Gastroesophageal sphincter (tissue), 4 donors: ENCODE measurements at regions not wholly inside any gene's neighbourhood (a gene's known extent, or its start where the extent isn't known, plus 50 kb on each side); places are given as distances from the start of the nearest gene placed in this dataset.

Experiments used
- ATAC-seq: fragments of 150-250 bp; one replicate; pipeline ENCODE4 v1.9.1; 2016; ENCODE audit warnings: mild to moderate bottlenecking, moderate library complexity
- H3K27ac ChIP-seq, 4 donors: fragments of 200-600 bp; sonication (generic) in 3 of 4; 1 replicate in 3 of 4; 2 replicates in 1 of 4; pipeline ENCODE4 v1.5.1; 2016 to 2019
- H3K27me3 ChIP-seq: fragments of 200-600 bp; sonication (generic); one replicate; pipeline ENCODE4 v1.5.1; 2019
- H3K36me3 ChIP-seq, 2 donors: fragments of 200-600 bp; sonication (generic); one replicate each; pipeline ENCODE4 v1.5.1; 2019; ENCODE audit warnings: control low read depth in 1 of 2
- H3K4me1 ChIP-seq, 3 donors: fragments of 200-600 bp; sonication (generic); 1 replicate in 2 of 3; 2 replicates in 1 of 3; pipeline ENCODE4 v1.5.1; 2016 to 2019; ENCODE audit warnings: control low read depth in 2 of 3
- H3K4me3 ChIP-seq, 2 donors: fragments of 200-600 bp; sonication (generic); one replicate each; pipeline ENCODE4 v1.5.1; 2019; ENCODE audit warnings: mild to moderate bottlenecking in 1 of 2, moderate library complexity in 1 of 2
- H3K9me3 ChIP-seq, 3 donors: fragments of 200-600 bp; sonication (generic); one replicate each; pipeline ENCODE4 v1.5.1; 2017 to 2019; ENCODE audit warnings: control low read depth in 2 of 3
- EP300 ChIP-seq: sonication (generic); formaldehyde crosslinking; IDR thresholded peaks from one replicate; pipeline ENCODE4 v1.6.1; 2017; ENCODE audit warnings: antibody characterized with exemption, mild to moderate bottlenecking
- POLR2A ChIP-seq, 2 donors: fragments of 450-650 bp; IDR thresholded peaks; one replicate each; pipeline ENCODE4 v1.6.1; 2017; ENCODE audit warnings: antibody characterized with exemption in 2 of 2, mild to moderate bottlenecking in 2 of 2, moderate library complexity in 1 of 2
- POLR2AphosphoS5 ChIP-seq: sonication (generic); formaldehyde crosslinking; IDR thresholded peaks from one replicate; pipeline ENCODE4 v1.6.1; 2017; ENCODE audit warnings: antibody characterized with exemption
- WGBS, 2 donors: methylation state at CpG; one replicate each; pipeline ENCODE4 v1.1.5; 2018; ENCODE audit warnings: low coverage in 1 of 2; 5-methylcytosine and 5-hydroxymethylcytosine counted together
- TF ChIP-seq, protein P1 (sequence below), 4 experiments: fragments of 200-600 bp in 2 of 4; fragments of 450-650 bp in 2 of 4; sonication (generic) in 1 of 4; IDR thresholded peaks; one replicate each; pipeline ENCODE4 v1.5.1; 2017 to 2019; ENCODE audit warnings: antibody characterized with exemption in 4 of 4, mild to moderate bottlenecking in 2 of 4, moderate library complexity in 2 of 4

- Histone ChIP-seq H3K4me3 (no peak overlapping the region), H3K4me1 (no peaks in the 10 kb centered on the region), H3K27ac (no peak overlapping the region), H3K27me3 (no peaks in the 10 kb centered on the region), H3K36me3 (no peaks in the 10 kb centered on the region), H3K9me3 (peaks cover 0 to 10% (median 0%) of the 10 kb centered on the region in 3 donors)
- TF ChIP-seq POLR2AphosphoS5 (no peak), EP300 (no peak), POLR2A (IDR thresholded peaks at IDR 0.05) (no peak)
- TF ChIP-seq, protein P1, sequence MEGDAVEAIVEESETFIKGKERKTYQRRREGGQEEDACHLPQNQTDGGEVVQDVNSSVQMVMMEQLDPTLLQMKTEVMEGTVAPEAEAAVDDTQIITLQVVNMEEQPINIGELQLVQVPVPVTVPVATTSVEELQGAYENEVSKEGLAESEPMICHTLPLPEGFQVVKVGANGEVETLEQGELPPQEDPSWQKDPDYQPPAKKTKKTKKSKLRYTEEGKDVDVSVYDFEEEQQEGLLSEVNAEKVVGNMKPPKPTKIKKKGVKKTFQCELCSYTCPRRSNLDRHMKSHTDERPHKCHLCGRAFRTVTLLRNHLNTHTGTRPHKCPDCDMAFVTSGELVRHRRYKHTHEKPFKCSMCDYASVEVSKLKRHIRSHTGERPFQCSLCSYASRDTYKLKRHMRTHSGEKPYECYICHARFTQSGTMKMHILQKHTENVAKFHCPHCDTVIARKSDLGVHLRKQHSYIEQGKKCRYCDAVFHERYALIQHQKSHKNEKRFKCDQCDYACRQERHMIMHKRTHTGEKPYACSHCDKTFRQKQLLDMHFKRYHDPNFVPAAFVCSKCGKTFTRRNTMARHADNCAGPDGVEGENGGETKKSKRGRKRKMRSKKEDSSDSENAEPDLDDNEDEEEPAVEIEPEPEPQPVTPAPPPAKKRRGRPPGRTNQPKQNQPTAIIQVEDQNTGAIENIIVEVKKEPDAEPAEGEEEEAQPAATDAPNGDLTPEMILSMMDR (IDR thresholded peaks at IDR 0.05) = no peak
- 100% methylated on average over 2 of the region's 2 CpGs; no CpG with 5 or more reads in 1 of the 2 donors for WGBS, 2 donors
- ATAC-seq = no peak
Measured at GRCh38 chr6:126252154-126252553, 87.8 kb upstream of the CENPW start.

DNA sequence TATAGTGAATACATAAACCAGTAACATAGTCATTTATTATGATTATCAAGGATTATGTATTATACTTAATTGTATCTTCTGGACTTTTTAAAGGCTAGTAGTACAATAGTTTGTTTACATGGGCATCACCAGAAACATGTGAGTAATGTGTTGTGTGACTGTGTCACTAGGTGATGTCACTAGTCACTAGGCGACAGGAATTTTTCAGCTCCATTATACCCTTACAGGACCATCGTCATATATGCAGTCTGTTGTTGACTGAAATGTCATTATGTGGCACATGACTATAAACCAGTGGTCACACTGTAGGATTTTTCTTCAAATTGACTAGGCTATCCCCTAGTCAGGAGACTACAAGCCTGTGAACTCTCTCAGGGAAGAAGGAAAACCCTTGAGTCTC is 86.5 kb upstream of the CENPW start:
- Histone ChIP-seq H3K27me3 (no peaks in the 10 kb centered on the region), H3K36me3 (peaks cover 0 to 7% of the 10 kb centered on the region in 2 donors), H3K27ac (no peak overlapping the region), H3K4me3 (no peak overlapping the region), H3K9me3 (peaks cover 0 to 14% (median 0%) of the 10 kb centered on the region in 3 donors), H3K4me1 (no peaks in the 10 kb centered on the region)
- TF ChIP-seq POLR2AphosphoS5 = no peak
- TF ChIP-seq EP300 = no peak
- TF ChIP-seq, protein P1 (IDR thresholded peaks at IDR 0.05) = no peak
- no peak for TF ChIP-seq POLR2A (IDR thresholded peaks at IDR 0.05)
- ATAC-seq = no peak
- 100% methylated on average over 2 of the region's 2 CpGs; no CpG with 5 or more reads in 1 of the 2 donors for WGBS, 2 donors

DNA sequence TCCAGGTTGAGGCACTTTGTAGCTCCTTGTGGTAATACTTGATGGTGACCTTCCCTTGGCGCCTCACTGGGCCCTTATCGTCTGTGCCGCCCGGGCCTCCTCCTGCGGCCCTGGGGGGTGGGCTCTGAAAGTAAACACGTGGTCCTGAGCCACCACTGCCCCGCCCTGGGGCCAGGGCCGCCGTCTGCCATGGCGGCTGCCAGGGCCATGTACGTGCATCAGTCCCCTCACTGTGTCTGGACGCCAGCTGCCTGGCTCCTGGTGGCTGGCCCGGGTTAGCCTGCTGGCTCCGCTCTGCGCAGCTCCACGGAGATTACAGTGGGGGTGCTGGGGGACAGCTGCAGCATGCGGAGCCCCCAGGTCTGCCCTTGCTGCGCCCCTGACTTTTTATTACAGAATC is 81.8 kb upstream of the CENPW start:
- no peak for ATAC-seq
- Histone ChIP-seq H3K27ac (no peak overlapping the region), H3K9me3 (peaks cover 0 to 31% (median 0%) of the 10 kb centered on the region in 3 donors)

GRCh38 chr6:126261792-126262421 is 78.0 kb upstream of the CENPW start:
- Histone ChIP-seq H3K27ac (no peak overlapping the region), H3K27me3 (no peaks in the 10 kb centered on the region), H3K9me3 (peaks cover 0 to 23% (median 0%) of the 10 kb centered on the region in 3 donors), H3K36me3 (peaks cover 0 to 7% of the 10 kb centered on the region in 2 donors), H3K4me3 (no peak overlapping the region), H3K4me1 (no peaks in the 10 kb centered on the region)
- 100% methylated on average over 1 of the region's 7 CpGs; no CpG with 5 or more reads in 1 of the 2 donors for WGBS, 2 donors
- TF ChIP-seq POLR2A (IDR thresholded peaks at IDR 0.05) (no peak), POLR2AphosphoS5 (no peak), EP300 (no peak)
- TF ChIP-seq, protein P1 (IDR thresholded peaks at IDR 0.05) = no peak
- no peak for ATAC-seq

More for the DNA sequence above, 81.8 kb upstream of the CENPW start:
- WGBS, 2 donors = 100% methylated on average over 2 to 3 of the region's 18 CpGs
- TF ChIP-seq POLR2AphosphoS5 = no peak
- TF ChIP-seq, protein P1 (IDR thresholded peaks at IDR 0.05) = no peak
- H3K36me3 ChIP-seq = peaks cover 0 to 7% of the 10 kb centered on the region in 2 donors
- no peaks in the 10 kb centered on the region for H3K4me1 ChIP-seq
- H3K4me3 ChIP-seq = no peak overlapping the region
- no peaks in the 10 kb centered on the region for H3K27me3 ChIP-seq

DNA sequence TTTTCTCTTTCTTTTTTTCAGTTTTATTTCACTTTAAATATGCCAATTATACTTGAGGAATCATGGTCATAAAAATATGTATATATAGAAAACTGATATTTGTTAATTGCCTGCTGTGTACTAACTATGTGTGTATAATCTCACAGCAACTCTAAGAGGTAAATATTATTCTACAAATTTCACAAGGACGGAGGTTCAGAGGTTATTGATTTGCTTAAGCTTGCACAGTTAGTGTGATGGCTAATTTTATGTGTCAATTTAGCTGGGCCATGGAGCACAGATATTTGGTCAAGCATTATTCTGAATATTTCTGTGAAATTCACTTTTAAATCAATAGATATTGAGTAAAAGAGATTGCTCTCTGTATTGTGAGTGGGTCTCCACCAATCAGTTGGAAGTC is 75.7 kb upstream of the CENPW start:
- Histone ChIP-seq H3K4me3 (no peak overlapping the region), H3K27ac (no peak overlapping the region), H3K4me1 (peaks cover 0 to 10% (median 0%) of the 10 kb centered on the region in 3 donors), H3K9me3 (peaks cover 0 to 17% (median 0%) of the 10 kb centered on the region in 3 donors), H3K36me3 (no peaks in the 10 kb centered on the region), H3K27me3 (no peaks in the 10 kb centered on the region)
- TF ChIP-seq, protein P1 (IDR thresholded peaks at IDR 0.05) = no peak
- TF ChIP-seq EP300 = no peak
- WGBS, 2 donors = 92 to 94% methylated on average over 1 of the region's 1 CpG
- ATAC-seq = no peak
